Activated T-cell treated with anti-CD3 and anti-CD28 coated beads for 4 hours (primary cell): ENCODE measurements at regions not wholly inside any gene's neighbourhood (a gene's known extent, or its start where the extent isn't known, plus 50 kb on each side); places are given as distances from the start of the nearest gene placed in this dataset.
"Not testable (repeated sequence)": the region's sequence is repeated elsewhere in the genome, so short reads cannot be mapped to it uniquely, and the experiment has no call there.

Experiments
- DNase-seq: peaks from one replicate; pipeline ENCODE4 v3.0.0-alpha.2; 2020

DNA sequence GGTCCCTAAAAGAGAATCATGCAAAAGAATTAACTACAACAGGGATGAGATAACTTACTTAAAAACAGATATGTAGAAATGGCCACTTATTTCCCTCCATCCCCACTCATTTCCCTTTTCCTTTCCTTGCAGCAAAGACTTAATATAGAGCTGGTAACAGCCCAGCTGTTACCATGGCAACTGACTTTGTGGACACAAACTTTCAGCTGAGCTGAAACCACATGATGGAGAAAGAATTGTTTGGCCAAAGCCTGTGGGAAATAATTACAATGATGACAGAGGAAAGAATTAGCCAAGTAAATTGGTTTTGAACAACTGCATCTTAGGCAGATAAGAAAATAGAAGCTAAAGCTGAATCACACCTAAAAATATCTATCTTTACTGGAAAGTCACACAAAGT is 364.9 kb downstream of the GALC start:
- DNase-seq, result no peak

DNA sequence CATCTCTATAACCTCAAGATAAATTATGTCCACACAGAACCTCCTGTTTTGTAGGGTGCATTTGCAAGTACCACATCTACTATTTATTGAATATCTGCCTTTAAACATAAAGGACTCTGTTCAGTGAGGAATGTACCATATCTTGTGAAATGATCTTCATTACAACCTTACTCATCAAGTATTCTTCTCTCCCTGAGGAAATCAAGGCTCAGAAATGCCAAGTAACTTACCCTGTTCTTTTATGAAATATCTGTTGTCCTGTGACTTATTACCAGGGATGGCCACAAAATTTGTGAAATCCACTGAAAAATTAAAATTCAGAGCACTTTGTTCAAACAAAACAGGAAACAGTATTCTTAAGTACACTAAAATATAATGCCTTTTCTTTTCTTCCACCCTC is 366.7 kb downstream of the GALC start:
- DNase-seq, result no peak

DNA sequence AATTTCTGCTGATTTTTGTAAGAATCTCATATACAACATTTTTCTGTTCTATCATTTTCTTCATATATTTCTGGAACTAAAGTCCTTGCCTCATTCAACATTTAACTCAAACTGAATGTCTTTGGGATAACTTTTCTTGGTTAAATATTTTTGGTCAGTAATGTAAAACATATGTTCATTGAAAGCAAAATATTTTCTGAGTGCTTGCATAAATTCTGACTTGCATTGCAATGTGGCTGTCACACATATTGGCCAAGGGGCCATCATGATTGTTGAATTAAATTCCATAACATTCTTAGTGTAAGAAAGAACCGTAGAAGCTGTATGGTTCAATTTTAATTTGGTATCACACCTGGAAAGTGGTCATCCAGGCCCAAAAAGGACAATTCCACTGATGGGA is 369.4 kb downstream of the GALC start:
- DNase-seq, result no peak

DNA sequence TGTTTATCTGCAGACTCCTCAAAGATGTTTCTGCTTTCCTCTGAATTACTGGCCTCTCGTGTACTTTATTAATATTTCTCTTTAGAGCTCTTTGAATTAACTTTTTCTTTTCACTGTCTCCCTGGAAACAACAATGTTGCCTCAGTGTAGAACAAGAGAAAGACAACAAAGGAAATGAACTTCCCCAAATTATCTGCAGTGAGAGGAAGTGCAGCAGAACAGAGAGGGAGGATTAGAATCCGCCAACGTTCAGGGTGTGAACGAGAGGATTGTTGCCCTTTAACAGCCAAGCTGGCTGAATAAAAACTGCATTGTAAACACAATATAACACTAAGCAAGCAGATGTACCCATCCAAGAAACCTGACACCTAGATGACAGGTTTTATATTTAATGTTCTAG is 375.9 kb downstream of the GALC start:
- no peak for DNase-seq

DNA sequence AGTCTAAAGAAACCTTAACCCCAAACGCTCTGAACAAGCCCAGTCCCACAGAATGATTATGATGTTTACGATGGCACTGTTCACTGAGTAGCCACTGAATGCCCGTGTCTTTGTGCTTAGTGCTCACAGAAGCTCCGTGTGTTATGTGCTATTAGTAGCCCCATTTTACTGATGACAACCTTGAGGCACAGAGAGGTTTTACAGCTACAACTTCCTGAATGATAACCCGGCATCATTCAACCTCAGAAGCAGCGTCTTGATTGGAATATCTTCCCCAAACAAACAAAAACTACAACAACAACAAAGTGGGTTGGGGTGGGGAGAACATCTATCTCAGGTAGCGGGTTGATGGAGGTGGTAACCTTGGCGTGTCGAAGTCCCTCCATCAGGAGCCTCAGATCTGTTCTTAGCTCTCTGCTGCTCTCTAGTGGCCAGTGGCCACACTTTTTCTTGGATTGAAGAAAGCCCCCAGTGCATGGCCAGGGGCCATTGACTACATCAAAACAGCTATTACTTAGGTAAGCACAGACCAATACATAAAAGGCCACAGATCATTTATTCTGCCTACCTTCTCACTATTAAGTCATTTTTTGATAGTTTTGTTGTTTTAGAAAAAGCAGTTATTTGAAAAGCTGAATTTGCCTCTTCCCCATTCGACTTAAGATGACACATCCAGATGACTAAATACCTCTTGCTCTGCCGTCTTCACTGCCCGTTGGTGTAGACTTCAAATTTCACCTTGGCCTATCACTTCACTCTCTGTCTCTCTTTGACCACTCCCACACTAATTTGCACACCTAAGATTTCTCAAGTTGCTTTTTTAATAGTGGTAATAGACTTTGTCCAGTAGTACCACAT is 376.9 kb downstream of the GALC start:
- DNase-seq, result peak; percentile 2

DNA sequence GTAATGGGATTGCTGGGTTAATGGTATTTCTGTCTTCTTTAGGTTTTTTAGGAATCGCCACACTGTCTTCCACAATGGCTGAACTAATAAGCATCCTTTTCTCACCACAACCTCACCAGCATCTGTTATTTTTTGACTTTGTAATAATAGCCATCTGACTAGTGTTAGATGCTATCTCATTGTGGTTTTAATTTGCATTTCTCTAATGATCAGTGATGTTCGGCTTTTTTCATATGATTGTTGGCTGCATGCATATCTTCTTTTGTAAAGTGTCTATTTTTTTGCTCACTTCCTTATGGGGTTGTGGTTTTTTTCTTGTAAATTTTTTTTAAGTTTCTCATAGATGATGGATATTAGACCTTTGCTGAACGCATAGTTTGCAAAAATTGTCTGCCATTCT is 377.9 kb downstream of the GALC start:
- DNase-seq, result no peak

DNA sequence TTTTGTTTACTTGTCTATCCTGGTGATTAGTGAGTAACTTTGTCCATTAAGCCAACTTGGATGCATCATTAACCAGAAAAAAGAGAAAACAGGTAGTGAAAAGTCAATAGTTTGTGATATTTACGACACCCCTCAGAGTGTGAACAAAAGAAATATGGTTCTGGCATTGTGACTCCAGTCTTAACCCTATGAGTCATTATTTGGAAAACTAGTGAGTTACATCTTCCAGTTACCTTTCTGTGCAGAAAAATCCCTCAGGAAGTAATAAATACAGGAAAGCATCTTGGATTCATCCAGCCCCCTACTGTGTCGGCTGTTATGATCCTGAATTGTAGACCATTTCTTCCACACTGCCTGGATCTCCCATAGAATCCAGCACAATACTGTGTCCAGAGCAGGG is 379.1 kb downstream of the GALC start:
- DNase-seq, result no peak

DNA sequence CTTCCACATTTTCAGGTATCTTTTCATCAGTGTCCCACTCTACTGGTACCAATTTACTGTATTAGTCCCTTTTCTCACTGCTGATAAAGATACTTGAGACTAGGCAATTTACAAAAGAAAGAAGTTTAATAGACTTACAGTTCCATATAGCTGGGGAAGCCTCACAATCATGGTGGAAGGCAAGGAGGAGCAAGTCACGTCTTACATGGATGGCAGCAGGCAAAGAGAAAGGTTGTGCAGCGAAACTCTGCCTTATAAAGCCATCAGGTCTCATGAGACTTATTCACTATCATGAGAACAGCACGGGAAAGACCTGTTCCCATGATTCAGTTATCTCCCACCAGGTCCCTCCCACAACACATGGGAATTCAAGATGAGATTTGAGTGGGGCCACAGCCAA is 385.9 kb downstream of the GALC start:
- not testable (repeated sequence) for DNase-seq

DNA sequence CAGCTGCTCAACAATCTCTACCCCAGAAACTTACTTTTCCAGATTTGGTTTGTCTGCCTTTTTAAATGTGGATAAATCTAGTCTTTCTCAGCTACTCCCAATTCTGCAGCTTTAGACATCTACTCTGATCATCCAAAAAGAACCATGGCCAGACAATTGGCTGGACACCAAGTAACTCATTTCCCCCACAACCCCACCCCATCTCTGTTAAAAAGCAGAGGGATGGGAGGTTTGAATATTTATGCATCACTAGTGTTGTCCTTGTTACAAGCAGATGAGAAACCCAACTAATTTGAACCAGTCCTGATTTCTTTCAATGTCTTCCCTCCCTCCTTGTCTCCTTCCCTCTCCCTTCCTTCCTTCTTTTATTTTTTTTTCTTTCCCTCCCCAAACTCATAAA is 391.9 kb downstream of the GALC start:
- no peak for DNase-seq

DNA sequence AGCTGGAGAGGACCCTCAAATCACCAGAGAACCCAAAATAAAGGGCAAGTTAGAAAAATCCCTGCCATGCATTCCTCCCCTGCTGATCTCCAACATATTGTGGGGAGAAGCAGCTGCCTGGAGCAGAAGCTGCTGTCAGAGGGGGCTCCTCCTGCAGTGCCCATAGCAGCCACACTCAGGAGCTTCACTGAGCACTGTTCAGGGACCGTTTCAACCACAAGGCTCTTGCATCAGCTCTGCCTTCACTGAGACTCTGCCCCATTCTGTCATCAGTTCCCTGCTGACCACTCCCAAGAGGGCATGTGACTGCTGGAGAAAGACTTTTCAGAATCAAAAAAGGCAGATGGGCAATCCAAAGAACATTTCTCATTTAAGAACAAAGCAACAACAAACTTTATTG is 392.7 kb downstream of the GALC start:
- no peak for DNase-seq

DNA sequence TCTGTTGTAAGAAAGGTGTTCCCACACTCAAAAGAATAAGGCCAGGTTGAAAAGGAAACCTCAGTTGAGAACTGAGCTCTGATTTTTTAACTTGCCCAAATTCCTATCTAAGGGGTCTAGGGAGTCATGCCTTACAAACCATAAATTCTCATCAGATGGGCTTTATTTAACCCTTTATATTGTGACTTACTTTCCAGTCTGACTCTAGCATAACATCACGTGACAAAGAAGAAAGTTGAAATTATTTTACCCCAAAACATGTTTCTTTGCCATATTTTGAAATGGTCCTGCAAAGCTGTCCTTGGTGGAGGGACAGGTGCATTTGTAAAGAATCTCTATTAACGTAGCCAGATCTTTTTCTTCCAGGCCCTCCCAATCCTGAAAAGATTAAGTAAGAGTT is 411.7 kb downstream of the GALC start:
- DNase-seq, result no peak

DNA sequence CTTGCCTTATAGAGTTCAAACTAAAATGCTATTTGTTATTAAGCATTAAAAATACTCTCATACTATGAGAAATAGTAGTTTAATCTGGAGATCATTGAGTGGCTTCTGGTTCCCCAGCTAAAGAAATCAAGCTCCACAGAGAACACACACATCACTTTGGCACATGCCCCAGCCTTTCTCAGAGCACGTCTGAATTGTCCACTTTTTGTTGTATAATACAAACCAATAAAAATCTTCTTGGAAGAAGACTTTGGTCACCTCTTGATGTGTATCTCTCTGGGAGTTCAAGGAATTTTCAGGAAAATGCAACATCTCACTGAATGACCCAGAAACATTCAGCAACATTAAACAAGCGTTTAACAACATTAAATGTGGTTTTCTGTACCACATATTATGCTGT is 413.9 kb downstream of the GALC start:
- DNase-seq, result no peak

DNA sequence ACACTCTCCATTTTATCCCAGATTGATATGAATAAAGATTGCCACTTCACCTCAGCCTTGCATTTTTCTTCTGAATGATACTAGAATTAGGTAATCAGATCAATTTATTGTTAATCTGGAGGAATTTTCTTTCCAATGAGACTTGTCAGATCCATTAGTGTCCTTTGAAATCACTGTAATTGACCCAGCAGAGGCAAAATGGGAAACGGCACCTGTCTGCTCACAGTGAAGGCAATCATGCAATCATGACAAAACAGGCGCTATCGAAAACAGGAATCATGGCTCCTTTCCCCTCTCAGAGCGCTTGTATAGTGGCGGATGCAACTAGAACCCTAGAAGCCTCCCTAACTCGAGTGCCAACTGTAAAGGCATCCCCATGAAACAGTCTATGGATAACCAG is 417.6 kb downstream of the GALC start:
- DNase-seq, result no peak

DNA sequence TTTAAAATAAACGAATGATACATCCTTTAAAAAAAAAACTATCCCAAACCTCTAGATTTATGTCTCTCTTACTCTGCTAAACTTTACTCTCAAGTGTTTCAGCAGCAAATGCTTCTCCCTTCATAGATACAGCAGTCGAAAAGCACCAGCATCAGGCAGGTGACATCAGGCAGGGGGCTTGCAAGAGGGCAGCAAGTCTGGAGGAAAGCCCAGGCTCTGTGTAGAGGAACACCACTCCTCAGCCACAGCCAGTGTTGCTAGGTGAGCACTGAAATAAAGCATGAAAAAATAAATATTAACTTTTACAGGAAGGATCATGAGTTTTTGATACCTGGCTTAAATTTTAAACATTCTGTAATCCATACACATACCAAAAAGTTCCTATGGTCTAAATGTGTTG is 419.4 kb downstream of the GALC start:
- no peak for DNase-seq

DNA sequence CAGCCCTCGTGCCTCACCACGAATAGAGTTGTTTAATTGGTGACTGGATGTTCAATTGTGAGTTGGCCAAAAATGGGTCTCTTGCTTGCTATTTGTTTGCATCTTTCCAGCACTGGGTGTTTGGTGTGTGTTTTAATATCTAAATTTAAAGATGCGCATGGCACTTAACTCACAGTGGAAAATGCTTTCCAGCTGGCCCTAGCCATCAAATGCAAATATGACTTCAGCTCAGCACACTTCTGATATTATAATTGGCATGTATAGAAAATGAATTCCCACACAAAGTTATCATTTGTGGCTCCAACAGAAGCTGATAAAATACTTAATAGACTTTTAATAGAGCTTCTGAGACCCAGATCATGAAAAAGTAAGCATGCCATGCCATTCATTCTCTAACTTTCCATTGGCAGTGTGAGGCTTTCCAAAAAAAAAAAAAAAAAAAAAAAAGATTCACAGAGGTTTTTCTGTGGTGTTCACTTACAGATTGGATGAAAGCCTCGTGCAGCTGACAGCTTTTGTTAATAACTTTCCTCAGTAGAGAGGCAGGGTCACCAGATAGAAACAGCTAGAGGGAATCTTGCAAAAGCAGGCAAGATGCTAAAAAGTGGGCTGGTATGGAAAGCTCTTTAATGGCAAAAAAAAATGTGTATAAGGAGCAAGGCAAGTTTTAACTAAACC is 425.2 kb downstream of the GALC start:
- DNase-seq, result no peak

DNA sequence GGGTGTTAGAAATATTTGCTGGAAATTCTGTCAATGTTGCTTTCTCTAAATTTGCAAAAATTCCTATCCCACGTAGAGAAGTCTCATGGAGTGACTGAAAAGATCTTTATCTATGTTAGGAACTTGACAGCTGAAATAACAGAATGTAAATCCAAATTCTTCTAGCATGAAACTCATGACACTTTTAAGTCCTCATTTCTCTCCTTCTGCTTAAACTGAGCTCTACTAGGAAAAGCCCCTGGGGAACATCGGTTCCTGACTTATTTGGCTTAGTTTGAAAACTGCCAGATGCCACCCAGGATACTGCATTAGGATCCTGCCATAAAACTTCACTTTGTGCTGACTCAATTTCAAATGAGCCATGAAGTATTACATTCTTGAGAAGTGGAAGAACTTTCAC is 426.0 kb downstream of the GALC start:
- DNase-seq, result no peak

DNA sequence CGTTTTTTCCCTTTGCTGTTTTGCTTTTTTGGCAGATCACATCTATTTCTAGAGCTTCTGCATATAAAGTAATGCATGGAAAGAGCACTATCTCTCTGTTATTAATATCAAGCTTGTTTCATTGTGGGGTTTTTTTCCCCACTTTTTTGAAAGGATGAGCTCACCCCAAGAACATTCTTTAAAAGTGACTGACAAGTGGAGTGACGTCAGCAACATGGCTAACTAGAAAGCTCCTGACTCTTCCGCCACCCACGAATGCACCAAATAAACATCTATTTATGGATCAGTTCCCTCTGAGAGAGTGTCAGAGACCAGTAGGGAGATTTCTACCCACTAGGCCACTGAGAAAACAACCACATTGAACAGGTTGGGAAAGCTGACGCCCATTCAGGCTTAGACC is 445.4 kb downstream of the GALC start:
- no peak for DNase-seq

DNA sequence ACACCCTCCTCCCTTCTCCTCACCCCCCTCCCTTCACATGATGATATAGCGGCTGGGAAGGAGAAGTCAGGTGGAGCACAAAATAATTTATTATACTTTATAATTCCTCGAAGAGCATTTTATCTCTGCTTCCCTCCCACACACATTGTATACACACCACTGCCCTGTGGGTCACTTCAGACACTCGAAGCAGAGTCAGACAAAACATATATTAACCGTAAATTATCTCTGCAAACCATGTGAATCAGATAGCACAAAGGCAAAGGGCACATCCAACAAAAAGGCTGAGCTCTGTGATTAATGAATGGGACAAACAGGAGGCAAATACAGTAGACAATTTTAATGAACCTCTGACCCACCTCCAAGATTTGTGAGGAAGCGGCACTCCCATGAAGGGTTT is 450.7 kb downstream of the GALC start:
- DNase-seq, result no peak

DNA sequence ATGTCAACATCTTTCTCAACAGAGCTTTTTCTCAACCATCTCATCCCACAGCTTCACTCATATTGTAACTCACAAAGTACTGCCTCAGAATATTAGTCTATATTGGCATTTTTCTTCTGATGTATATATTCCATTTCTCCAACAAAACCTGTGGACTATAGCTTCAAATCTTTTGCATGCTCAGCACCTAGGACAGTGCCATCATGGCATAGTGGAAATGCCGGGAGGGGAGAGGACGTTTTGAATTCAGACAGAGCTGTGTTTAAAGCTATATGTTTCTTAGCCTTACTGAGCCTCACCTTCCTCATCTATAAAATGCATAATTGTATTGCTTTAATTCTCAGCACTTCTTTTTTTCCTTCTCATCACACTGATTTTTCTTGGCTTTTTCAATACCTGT is 452.6 kb downstream of the GALC start:
- no peak for DNase-seq

DNA sequence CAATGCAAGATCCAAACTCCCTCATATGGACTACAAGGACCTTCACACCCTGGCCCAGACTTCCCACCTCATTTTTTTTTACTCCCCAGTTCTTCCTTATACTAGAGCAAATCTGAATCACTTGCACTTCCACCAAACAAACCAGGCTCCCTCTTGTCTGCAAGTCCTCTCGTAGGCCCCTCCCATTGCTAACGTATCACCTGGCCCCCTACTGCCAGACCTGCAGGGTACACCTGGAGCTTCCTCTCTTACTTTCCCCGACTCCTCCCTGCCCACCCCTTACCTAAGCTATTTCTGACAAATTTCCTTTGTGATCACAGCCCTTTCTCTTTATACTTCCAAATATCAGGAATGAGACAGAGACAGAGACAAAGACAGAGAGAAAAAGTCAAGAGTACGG is 463.9 kb downstream of the GALC start:
- DNase-seq, result no peak

DNA sequence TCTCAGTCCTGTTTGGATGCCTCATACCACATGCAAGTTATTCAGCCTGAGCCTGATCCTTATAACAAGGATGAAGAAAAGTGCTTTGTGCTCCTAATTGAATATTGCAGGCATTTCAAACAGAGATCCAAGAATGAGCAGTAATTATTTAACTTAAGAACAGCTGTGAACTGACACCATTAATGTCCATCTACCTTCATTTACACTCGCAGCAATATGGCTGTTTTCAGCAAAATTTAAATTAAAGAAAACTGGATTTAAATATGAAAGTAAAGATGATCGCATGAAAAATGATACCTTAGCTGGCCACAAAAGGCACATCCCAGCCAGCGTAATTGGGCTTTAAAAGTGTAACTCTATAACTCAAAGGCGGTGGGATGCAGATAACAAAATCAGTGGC is 466.3 kb downstream of the GALC start:
- no peak for DNase-seq

DNA sequence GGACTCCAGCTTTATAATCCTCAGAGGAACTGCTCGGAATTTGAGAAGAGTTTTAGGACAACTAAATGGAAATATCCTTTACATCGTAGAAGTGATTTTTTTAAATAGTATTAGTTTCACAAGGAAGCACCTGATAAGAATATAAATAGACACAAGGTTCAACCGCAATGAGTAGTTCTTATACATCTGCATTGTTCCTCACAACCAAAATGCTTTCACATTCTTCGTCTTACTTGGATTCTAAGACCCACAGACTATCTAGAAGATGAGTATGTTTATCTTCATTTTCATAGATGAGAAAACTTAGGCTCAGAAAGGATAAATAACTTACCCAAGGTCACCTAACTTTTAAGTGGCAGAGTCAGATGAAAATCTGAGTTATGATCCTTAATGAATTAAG is 469.0 kb downstream of the GALC start:
- no peak for DNase-seq

DNA sequence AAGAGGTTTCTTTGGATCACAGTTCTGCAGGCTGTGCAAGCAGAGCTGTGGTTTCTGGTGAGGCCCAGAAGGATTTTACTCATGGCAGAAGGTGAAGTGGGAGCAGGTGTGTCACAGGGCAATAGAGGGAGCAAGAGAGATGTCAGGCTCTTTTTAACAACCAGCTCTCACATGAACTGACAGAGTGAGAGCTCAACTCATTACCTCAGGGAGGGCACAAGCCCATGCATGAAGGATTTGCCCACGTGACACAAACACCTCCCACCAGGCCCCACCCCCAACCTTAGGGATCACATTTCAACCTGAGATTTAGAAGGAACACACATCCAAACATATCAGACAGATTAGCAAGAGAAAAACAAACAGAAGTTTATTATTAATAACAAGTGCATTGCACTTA is 470.4 kb downstream of the GALC start:
- no peak for DNase-seq

DNA sequence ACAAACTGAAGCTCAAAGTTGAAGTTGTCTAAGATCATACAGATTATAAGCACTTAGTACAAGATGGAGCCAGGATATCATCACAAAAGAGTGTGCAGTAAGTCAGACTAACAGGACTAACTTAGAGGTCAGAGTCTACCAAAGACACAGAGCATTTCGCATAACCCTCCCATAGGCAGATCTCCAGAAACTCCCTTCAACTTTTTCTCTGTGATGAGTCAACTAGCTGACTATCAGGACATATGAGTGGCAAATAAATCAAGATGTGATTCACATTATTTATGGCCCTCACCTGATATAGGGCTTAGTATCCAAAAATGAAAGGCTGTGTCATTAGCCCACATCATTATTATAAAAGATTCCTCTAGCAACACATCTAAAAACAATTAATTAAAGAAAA is 484.6 kb downstream of the GALC start:
- no peak for DNase-seq

DNA sequence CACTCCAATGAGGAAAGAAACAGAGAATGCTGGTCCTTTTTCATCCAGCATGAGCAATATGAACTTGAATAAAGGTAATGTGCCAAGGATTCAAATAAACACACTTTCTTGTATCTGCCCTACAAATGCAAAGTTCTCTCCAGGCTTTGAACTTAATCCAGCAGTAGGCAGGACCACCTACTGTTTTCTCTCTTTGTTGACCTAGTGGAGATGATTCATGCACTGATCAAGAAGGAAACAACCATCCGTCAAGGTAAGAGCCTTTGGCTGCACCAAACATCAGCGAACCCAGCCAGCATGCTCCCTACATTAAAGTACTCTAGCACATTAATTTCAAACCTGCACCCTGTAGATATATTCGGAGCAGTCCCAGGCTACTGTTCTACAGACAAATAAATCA is 489.3 kb downstream of the GALC start:
- DNase-seq, result no peak
